NCI-H2081 (cell line): ENCODE measurements at regions not wholly inside any gene's neighbourhood (a gene's known extent, or its start where the extent isn't known, plus 50 kb on each side); places are given as distances from the start of the nearest gene placed in this dataset.
"Not testable (repeated sequence)": the region's sequence is repeated elsewhere in the genome, so short reads cannot be mapped to it uniquely, and the experiment has no call there.

Experiments used
- DNase-seq, 2 experiments: peaks; one replicate each; lab custom pipeline; 2025; lab: John Stamatoyannopoulos, UW

- DNase-seq = no peak
Observed at GRCh38 chr4:79266136-79266535, 59.7 kb downstream of the NAA11 start.

- no peak for DNase-seq
Observed at GRCh38 chr4:79259242-79259641, 66.6 kb downstream of the NAA11 start.

GRCh38 chr4:79258614-79259176 lies 67.2 kb downstream of the NAA11 start:
- no peak for DNase-seq

- DNase-seq = no peak
Observed at GRCh38 chr4:79257953-79258613, 67.8 kb downstream of the NAA11 start.

- DNase-seq = no peak
Observed at GRCh38 chr4:79255793-79256192, 70.1 kb downstream of the NAA11 start.

- DNase-seq = no peak
Observed at GRCh38 chr4:79253924-79254323, 71.9 kb downstream of the NAA11 start.

- DNase-seq = no peak
Observed at GRCh38 chr4:79253168-79253567, 72.7 kb downstream of the NAA11 start.

- DNase-seq = no peak
Observed at GRCh38 chr4:79250887-79251286, 75.0 kb downstream of the NAA11 start.

GRCh38 chr4:79249881-79250503 lies 75.9 kb downstream of the NAA11 start:
- DNase-seq = no peak

GRCh38 chr4:79248610-79249009 lies 77.3 kb downstream of the NAA11 start:
- no peak for DNase-seq

GRCh38 chr4:79247695-79248394 lies 78.0 kb downstream of the NAA11 start:
- no peak for DNase-seq

- not testable (repeated sequence) for DNase-seq
Observed at GRCh38 chr4:79245200-79245940, 80.5 kb downstream of the NAA11 start.

GRCh38 chr4:79241846-79242245 lies 84.0 kb downstream of the NAA11 start:
- DNase-seq = peak in 1 of 2 experiments; percentile 9

- DNase-seq = no peak
Observed at GRCh38 chr4:79237851-79238250, 88.0 kb downstream of the NAA11 start.

GRCh38 chr4:79236785-79237184 lies 89.1 kb downstream of the NAA11 start:
- no peak for DNase-seq

GRCh38 chr4:79235095-79235494 lies 90.8 kb downstream of the NAA11 start:
- no peak for DNase-seq

- DNase-seq = no peak
Observed at GRCh38 chr4:79233820-79234219, 92.0 kb downstream of the NAA11 start.

GRCh38 chr4:79232540-79232939 lies 93.3 kb downstream of the NAA11 start:
- no peak for DNase-seq

GRCh38 chr4:79227860-79228259 lies 98.0 kb downstream of the NAA11 start:
- DNase-seq = no peak

- DNase-seq = no peak
Observed at GRCh38 chr4:79225360-79225759, 100.5 kb downstream of the NAA11 start.

- DNase-seq = no peak
Observed at GRCh38 chr4:79224777-79225104, 101.1 kb downstream of the NAA11 start.

- no peak for DNase-seq
Observed at GRCh38 chr4:79223993-79224776, 101.7 kb downstream of the NAA11 start.
